C4-2B (cell line): ENCODE measurements at regions not wholly inside any gene's neighbourhood (a gene's known extent, or its start where the extent isn't known, plus 50 kb on each side); places are given as distances from the start of the nearest gene placed in this dataset.

ENCODE experiments used
- ZFX ChIP-seq: fragments of 450-650 bp; IDR thresholded peaks from 2 replicates; pipeline ENCODE4 v1.6.1; 2017
- TF ChIP-seq, protein P1 (sequence below): fragments of 450-650 bp; conservative IDR thresholded peaks from 2 replicates; pipeline ENCODE4 v1.5.1; 2017; ENCODE audit warnings: mild to moderate bottlenecking

DNA sequence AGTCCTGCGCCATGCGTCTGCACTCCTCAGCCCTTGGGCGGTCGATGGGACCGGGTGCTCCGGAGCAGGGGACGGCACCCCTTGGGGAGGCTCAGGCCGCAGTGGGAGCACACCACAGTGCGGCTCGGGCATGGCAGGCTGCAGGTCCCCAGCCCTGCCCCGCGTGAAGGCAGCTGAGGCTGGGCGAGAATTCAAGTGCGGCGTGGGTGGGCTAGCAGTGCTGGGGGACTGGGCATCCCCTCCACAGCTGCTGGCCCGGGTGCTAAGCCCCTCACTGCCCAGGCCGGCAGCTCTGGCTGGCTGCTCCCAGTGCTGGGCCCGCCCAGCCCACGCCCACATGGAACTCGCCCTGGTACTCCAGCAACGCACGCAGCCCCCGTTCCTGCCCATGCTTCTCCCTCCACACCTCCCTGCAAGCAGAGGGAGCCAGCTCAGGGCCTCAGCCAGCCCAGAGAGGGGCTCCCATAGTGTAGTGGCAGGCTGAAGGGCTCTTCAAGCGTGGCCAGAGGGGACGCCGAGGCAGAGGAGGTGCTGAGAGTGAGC, 198.3 kb upstream of the CNTNAP5 start:
- TF ChIP-seq, protein P1, sequence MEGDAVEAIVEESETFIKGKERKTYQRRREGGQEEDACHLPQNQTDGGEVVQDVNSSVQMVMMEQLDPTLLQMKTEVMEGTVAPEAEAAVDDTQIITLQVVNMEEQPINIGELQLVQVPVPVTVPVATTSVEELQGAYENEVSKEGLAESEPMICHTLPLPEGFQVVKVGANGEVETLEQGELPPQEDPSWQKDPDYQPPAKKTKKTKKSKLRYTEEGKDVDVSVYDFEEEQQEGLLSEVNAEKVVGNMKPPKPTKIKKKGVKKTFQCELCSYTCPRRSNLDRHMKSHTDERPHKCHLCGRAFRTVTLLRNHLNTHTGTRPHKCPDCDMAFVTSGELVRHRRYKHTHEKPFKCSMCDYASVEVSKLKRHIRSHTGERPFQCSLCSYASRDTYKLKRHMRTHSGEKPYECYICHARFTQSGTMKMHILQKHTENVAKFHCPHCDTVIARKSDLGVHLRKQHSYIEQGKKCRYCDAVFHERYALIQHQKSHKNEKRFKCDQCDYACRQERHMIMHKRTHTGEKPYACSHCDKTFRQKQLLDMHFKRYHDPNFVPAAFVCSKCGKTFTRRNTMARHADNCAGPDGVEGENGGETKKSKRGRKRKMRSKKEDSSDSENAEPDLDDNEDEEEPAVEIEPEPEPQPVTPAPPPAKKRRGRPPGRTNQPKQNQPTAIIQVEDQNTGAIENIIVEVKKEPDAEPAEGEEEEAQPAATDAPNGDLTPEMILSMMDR = no peak
- TF ChIP-seq ZFX = no peak
